ENCODE measurements at regions not wholly inside any gene's neighbourhood (a gene's known extent, or its start where the extent isn't known, plus 50 kb on each side); places are given as distances from the start of the nearest gene placed in this dataset.
"Not testable (repeated sequence)": the region's sequence is repeated elsewhere in the genome, so short reads cannot be mapped to it uniquely, and the experiment has no call there.

DNA sequence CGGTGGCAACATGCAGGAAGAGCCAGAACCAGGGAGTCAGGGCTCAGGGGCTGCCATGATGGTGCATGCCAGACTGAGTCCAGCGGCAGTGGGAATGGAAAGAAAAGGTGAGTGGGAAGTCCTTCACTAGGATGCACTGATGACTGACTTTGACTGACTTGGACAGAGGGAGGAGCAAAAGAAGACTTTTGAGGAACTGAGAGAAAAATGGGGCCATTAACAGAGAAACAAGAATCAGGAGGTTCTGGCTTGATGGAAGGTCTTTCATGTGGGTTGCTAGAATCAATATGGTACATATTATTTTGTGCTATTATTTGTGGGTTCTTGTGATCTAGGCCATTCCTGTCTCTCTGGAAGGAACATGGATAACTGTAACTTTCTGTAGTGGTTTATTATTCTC is 454.6 kb upstream of the PROX1 start:
- TF ChIP-seq, protein P1, sequence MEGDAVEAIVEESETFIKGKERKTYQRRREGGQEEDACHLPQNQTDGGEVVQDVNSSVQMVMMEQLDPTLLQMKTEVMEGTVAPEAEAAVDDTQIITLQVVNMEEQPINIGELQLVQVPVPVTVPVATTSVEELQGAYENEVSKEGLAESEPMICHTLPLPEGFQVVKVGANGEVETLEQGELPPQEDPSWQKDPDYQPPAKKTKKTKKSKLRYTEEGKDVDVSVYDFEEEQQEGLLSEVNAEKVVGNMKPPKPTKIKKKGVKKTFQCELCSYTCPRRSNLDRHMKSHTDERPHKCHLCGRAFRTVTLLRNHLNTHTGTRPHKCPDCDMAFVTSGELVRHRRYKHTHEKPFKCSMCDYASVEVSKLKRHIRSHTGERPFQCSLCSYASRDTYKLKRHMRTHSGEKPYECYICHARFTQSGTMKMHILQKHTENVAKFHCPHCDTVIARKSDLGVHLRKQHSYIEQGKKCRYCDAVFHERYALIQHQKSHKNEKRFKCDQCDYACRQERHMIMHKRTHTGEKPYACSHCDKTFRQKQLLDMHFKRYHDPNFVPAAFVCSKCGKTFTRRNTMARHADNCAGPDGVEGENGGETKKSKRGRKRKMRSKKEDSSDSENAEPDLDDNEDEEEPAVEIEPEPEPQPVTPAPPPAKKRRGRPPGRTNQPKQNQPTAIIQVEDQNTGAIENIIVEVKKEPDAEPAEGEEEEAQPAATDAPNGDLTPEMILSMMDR (IDR thresholded peaks at IDR 0.05; ENCODE audit: insufficient read depth, low read depth, low read length): no peak
- no peak overlapping the region for H3K4me3 ChIP-seq (ENCODE audit: low read depth, low read length)
- no peak for DNase-seq (ENCODE audit: low read depth)

DNA sequence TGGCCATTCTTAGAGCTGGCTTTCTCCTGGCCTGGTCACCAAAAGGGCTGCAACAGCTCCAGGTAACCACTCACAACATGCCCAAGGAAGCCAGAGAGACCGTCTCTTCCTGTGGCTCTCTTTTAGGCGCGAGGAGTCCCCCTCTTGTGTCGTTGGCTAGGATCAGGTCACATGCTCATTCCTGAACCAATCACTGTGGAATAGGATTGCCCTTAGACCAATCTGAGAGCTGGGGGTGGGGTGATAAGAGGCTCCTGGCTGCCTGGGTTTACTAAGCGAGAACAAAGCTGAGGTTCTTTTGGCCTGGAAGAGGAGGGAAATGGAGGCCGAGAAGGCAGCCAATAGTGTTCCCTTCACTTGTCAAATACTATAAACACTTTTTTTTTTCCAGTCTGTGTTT is 452.1 kb upstream of the PROX1 start:
- TF ChIP-seq, protein P1 (IDR thresholded peaks at IDR 0.05; ENCODE audit: insufficient read depth, low read depth, low read length): no peak
- no peak for DNase-seq (ENCODE audit: low read depth)
- H3K4me3 ChIP-seq (ENCODE audit: low read depth, low read length): no peak overlapping the region

DNA sequence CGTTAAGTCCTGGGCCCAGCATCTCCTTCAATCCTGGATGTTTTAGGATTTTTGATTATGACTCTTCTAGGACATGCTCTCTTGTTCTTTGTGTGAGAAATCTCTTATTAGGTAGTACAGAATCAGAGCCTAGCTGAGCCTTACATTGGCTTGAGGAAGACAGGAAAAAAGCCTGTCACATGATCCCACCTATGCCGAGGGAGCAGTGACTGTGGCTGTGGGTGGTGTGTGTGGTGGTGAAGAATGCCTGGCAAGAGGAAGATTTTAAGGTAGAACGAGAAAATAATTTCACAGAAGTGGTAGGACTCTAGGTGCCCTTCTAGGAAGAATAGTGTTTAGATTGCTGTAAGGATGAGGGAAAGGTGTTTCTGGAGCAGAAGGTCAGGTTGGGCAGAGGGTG is 449.5 kb upstream of the PROX1 start:
- TF ChIP-seq, protein P1 (IDR thresholded peaks at IDR 0.05; ENCODE audit: insufficient read depth, low read depth, low read length): no peak
- H3K4me3 ChIP-seq (ENCODE audit: low read depth, low read length): no peak overlapping the region
- DNase-seq (ENCODE audit: low read depth): no peak

DNA sequence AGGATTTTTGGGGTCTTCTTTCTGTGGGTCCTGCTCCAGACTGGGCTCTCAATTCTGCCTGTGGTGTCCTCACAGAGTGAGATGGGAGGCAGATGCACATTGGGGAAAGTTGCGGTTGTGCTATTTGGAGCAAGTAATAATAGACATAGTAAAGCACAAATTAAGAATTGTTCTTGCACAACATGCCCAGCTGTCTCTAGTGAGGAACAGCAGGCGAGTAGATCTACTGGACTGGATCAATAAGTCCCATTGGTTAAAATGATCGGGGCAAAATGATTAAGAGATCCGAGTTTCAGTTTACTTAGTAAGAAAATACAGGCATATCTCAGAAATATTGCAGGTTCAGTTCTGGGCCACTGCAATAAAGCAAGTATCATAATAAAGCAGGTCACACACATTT is 448.3 kb upstream of the PROX1 start:
- TF ChIP-seq, protein P1 (IDR thresholded peaks at IDR 0.05; ENCODE audit: insufficient read depth, low read depth, low read length): no peak
- H3K4me3 ChIP-seq (ENCODE audit: low read depth, low read length): no peak overlapping the region
- no peak for DNase-seq (ENCODE audit: low read depth)

DNA sequence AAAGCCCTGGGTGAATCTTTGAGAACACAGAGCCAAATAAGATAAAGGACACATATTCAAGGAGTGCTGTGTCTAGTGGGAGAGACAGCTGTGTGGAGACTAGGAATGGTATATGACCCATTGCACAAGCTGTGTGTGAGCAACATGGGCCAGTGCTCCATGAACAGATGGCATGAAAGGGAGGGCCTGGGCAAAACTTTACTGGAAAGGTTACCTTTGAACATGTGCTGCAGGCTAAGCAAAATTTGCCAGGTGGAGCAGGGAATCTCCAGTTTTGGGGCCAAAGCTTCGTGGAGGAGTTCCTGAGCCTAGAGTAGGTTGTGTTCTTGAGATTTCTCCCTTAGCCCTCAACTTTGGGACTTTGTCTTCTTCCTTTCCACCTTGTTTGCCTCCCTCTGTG is 446.1 kb upstream of the PROX1 start:
- TF ChIP-seq, protein P1 (IDR thresholded peaks at IDR 0.05; ENCODE audit: insufficient read depth, low read depth, low read length): no peak
- no peak for DNase-seq (ENCODE audit: low read depth)

DNA sequence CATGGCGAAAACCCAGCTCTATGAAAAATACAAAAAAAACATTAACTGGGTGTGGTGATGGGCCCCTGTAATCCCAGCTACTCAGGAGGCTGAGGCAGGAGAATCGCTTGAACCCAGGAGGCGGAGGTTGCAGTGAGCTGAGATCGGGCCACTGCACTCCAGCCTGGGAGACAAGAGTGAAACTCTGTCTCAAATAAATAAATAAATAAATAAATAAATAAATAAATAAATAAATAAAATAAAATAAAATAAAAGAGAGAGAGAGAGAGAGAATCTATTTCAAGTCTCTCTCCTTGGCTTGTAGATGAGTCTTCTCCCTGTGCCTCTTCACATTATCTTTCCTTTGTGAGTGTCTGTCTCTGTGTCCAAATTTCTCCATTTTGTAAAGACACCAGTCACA is 442.6 kb upstream of the PROX1 start:
- DNase-seq (ENCODE audit: low read depth); H3K4me3 ChIP-seq (ENCODE audit: low read depth, low read length): not testable (repeated sequence)

More for the DNA sequence above, 446.1 kb upstream of the PROX1 start:
- no peak overlapping the region for H3K4me3 ChIP-seq (ENCODE audit: low read depth, low read length)

DNA sequence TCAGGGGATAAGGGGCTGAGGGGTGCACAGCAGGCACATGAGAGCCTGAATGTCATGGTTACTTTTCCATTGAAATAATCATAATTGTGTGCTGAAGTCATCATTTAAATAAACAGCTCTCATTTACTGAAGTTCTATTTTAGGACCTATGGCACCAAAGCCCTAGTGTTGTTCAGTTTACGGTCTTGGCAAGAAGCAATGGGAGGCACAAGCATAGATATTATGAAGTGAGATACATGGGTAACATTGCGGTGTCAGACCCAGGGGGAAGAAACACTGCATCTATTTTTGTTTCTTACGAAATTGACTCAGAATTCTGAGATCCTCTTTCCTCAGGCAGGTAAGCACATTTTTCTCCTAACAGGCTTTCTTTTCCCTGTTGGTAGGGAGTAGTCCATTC is 437.8 kb upstream of the PROX1 start:
- no peak overlapping the region for H3K4me3 ChIP-seq (ENCODE audit: low read depth, low read length)
- TF ChIP-seq, protein P1 (IDR thresholded peaks at IDR 0.05; ENCODE audit: insufficient read depth, low read depth, low read length): no peak
- no peak for DNase-seq (ENCODE audit: low read depth)
